Heart right ventricle (tissue), 16 donors: ENCODE measurements at regions not wholly inside any gene's neighbourhood (a gene's known extent, or its start where the extent isn't known, plus 50 kb on each side); places are given as distances from the start of the nearest gene placed in this dataset.

ENCODE experiments used
- ATAC-seq, 8 donors: fragments of 200-7000 bp; cut with Tn5 transposase; one replicate each; pipeline ENCODE4 v1.9.1; 2020; ENCODE audit warnings: mild to moderate bottlenecking in 8 of 8, moderate library complexity in 8 of 8, moderate number of reproducible peaks in 1 of 8
- DNase-seq, 2 donors: peaks; one replicate each; pipeline ENCODE4 v3.0.0-alpha.2; 2020
- H3K27ac ChIP-seq, 10 donors: fragments of 200-600 bp; sonication (generic) in 2 of 10; one replicate each; pipeline versions ENCODE4 v1.5.0 to v1.8.0; 2020 to 2022; ENCODE audit warnings: mild to moderate bottlenecking in 3 of 10
- H3K27me3 ChIP-seq, 7 donors: fragments of 200-600 bp; one replicate each; pipeline ENCODE4 v1.8.0; 2021 to 2022; ENCODE audit warnings: mild to moderate bottlenecking in 2 of 7
- H3K36me3 ChIP-seq, 9 donors: fragments of 200-600 bp; sonication (generic) in 1 of 9; one replicate each; pipeline versions ENCODE4 v1.5.0 to v1.8.0; 2020 to 2022; ENCODE audit warnings: mild to moderate bottlenecking in 2 of 9
- H3K4me1 ChIP-seq, 9 donors: fragments of 200-600 bp; sonication (generic) in 1 of 9; one replicate each; pipeline versions ENCODE4 v1.5.0 to v1.8.0; 2020 to 2022; ENCODE audit warnings: mild to moderate bottlenecking in 4 of 9
- H3K4me3 ChIP-seq, 10 donors: fragments of 200-600 bp; sonication (generic) in 2 of 10; one replicate each; pipeline versions ENCODE4 v1.5.0 to v1.8.0; 2020 to 2022; ENCODE audit warnings: mild to moderate bottlenecking in 7 of 10, moderate library complexity in 2 of 10
- H3K9me3 ChIP-seq, 11 donors: fragments of 200-600 bp in 10 of 11; sonication (generic) in 2 of 11; one replicate each; pipeline versions ENCODE4 v1.5.0 to v1.8.0; 2013 to 2022; ENCODE audit warnings: mild to moderate bottlenecking in 2 of 11, control low read depth in 1 of 11, moderate library complexity in 1 of 11
- WGBS, 2 donors: extraction: QIAGEN DNeasy Blood & Tissue Kit; methylation state at CpG; one replicate each; pipeline ENCODE4 v1.1.7; 2013; ENCODE audit warnings: inconsistent platforms in 1 of 2; 5-methylcytosine and 5-hydroxymethylcytosine counted together
- intact Hi-C, 10 donors: fragments of 100-400 bp; cut with DNase I; formaldehyde crosslinking; loops; one replicate each; pipeline versions ENCODE4 v1.11.1 to v1.14.2; 2022
- TF ChIP-seq, protein P1 (sequence below), 9 donors: fragments of 200-600 bp; sonication (generic) in 2 of 9; IDR thresholded peaks; one replicate each; pipeline versions ENCODE4 v1.5.0 to v1.8.0; 2021 to 2022; ENCODE audit warnings: antibody characterized with exemption in 9 of 9, mild to moderate bottlenecking in 5 of 9, moderate library complexity in 1 of 9
- donor health status: Arrhythmogenic right ventricular cardiomyopathy.
- donor health status: ischemic (EF 13 %, LVEDD 7.1; RV severe dilation, severe dysfunction).
- donor health status: healthy with polysubstance abuse.
- donor health status: DM: no; HTN: yes; CAD: no.
- donor health status: DM: no; HTN: no; CAD: no.
- donor health status: ischemic (EF 25% LVEDD 6.9; RV normal size, moderate dysfunction).
- donor health status: ischemic (EF 25% LVEDD 5.7; RV mildly dilated, moderate dysfunction).
- donor health status: healthy.
- donor health status: DM: yes; HTN: yes; CAD: no.
- donor health status: Ischemic cardiomyopathy.
- donor health status: ischemic (EF 35%, LVEDD 5.7; RV mildly dilated, moderate dysfunction).
- donor health status: nonischemic (EF 11% LVEDD 7.7; RV severe dilation, severe dysfunction).
- donor health status: DM: yes; HTN: yes; CAD: no.
- donor health status: PGD.
- donor health status: ischemic (EF 29% LVEDD 5.4; RV normal size, mild dysfunction).
- donor health status: nonischemic (EF 23%, LVEDD 6.1; RV moderate dilation, normal function).

GRCh38 chr5:125891061-125891725 is 532.0 kb upstream of the GRAMD2B start:
- TF ChIP-seq, protein P1, sequence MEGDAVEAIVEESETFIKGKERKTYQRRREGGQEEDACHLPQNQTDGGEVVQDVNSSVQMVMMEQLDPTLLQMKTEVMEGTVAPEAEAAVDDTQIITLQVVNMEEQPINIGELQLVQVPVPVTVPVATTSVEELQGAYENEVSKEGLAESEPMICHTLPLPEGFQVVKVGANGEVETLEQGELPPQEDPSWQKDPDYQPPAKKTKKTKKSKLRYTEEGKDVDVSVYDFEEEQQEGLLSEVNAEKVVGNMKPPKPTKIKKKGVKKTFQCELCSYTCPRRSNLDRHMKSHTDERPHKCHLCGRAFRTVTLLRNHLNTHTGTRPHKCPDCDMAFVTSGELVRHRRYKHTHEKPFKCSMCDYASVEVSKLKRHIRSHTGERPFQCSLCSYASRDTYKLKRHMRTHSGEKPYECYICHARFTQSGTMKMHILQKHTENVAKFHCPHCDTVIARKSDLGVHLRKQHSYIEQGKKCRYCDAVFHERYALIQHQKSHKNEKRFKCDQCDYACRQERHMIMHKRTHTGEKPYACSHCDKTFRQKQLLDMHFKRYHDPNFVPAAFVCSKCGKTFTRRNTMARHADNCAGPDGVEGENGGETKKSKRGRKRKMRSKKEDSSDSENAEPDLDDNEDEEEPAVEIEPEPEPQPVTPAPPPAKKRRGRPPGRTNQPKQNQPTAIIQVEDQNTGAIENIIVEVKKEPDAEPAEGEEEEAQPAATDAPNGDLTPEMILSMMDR (IDR thresholded peaks at IDR 0.05), result no peak
- intact Hi-C loops, result no loop called here
- H3K9me3 ChIP-seq, result peaks cover 0 to 8% (median 0%) of the 10 kb centered on the region in 11 donors
- DNase-seq, result no peak
- no peak overlapping the region for H3K4me3 ChIP-seq
- ATAC-seq, result no peak
- H3K27ac ChIP-seq, result no peak overlapping the region
- H3K4me1 ChIP-seq, result peaks cover 0 to 15% (median 8%) of the 10 kb centered on the region in 9 donors
- H3K36me3 ChIP-seq, result no peaks in the 10 kb centered on the region
- no peaks in the 10 kb centered on the region for H3K27me3 ChIP-seq
- 68 to 72% methylated on average over 2 of the region's 2 CpGs for WGBS, 2 donors

DNA sequence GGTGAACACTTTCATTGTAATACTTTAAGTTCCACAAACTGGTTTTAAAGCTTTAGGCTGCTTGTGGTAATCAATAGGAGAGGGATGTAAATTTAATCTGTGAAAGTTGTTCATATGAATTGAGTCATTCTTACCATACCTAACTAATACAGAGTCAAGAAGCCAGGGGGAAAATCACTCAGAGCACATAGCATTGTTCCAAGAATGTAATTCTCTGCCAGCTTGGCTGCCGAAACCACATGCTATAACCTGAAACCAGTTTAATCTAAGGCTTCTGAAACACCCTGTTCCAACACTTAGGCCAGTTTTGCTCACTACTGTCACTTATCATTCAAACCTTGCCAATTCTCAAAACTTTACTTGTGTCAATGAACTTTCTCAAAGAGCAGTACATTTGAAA is 528.8 kb upstream of the GRAMD2B start:
- no peaks in the 10 kb centered on the region for H3K36me3 ChIP-seq
- H3K4me3 ChIP-seq, result no peak overlapping the region
- ATAC-seq (peak in 4 of 8 donors; percentile 58 to 84 (median 70)), DNase-seq (no peak)
- H3K4me1 ChIP-seq, result peaks cover 0 to 15% (median 8%) of the 10 kb centered on the region in 9 donors
- H3K27me3 ChIP-seq, result no peaks in the 10 kb centered on the region
- WGBS, 2 donors, result 37 to 54% methylated on average over 1 of the region's 1 CpG
- H3K27ac ChIP-seq, result no peak overlapping the region
- intact Hi-C loops, result no loop called here
- TF ChIP-seq, protein P1 (IDR thresholded peaks at IDR 0.05), result no peak
- peaks cover 0 to 8% (median 0%) of the 10 kb centered on the region in 11 donors for H3K9me3 ChIP-seq

- H3K4me1 ChIP-seq, result peaks cover 0 to 2% (median 0%) of the 10 kb centered on the region in 9 donors
- no peaks in the 10 kb centered on the region for H3K27me3 ChIP-seq
- DNase-seq (no peak), ATAC-seq (peak in 1 of 8 donors; percentile 41)
- no peak overlapping the region for H3K4me3 ChIP-seq
- intact Hi-C loops, result no loop called here
- no peak overlapping the region for H3K27ac ChIP-seq
- TF ChIP-seq, protein P1 (IDR thresholded peaks at IDR 0.05), result no peak
- no peaks in the 10 kb centered on the region for H3K36me3 ChIP-seq
- H3K9me3 ChIP-seq, result peaks cover 0 to 8% (median 0%) of the 10 kb centered on the region in 11 donors
- WGBS, 2 donors, result 32 to 80% methylated on average over 3 of the region's 3 CpGs
These were observed 526.8 kb upstream of the GRAMD2B start for GRCh38 chr5:125896368-125896767.

DNA sequence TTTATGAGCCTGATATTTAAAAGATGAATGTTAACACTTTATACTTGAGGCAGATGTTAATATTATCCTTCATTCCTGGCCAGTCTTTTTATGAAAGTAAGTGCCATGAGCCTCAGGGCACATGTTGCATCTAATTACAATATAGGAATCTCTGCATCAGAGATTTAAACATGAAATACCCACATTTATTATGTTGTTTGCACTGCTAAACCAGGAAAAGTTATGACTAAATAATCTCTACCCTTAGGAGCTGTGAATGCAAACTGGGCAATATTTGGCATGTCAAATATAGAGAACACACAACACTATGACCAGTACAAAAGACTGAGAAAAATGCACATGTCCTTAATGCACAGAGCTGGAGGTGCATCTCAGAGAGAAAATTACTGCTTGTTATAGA is 526.1 kb upstream of the GRAMD2B start:
- no peak for ATAC-seq
- TF ChIP-seq, protein P1 (IDR thresholded peaks at IDR 0.05), result no peak
- no peaks in the 10 kb centered on the region for H3K27me3 ChIP-seq
- no peak overlapping the region for H3K4me3 ChIP-seq
- H3K9me3 ChIP-seq, result peaks cover 0 to 8% (median 0%) of the 10 kb centered on the region in 11 donors
- no peaks in the 10 kb centered on the region for H3K4me1 ChIP-seq
- intact Hi-C loops, result no loop called here
- no peaks in the 10 kb centered on the region for H3K36me3 ChIP-seq
- DNase-seq, result no peak
- H3K27ac ChIP-seq, result no peak overlapping the region
